ENCODE measurements at regions not wholly inside any gene's neighbourhood (a gene's known extent, or its start where the extent isn't known, plus 50 kb on each side); places are given as distances from the start of the nearest gene placed in this dataset.
A peak's percentile ranks its signal among the peaks of the same experiment; 100 is the strongest.

- Mint-ChIP-seq H3K9me3 (peaks cover 28% of the 10 kb centered on the region), H3K27ac (no peak overlapping the region), H3K4me1 (no peaks in the 10 kb centered on the region), H3K4me3 (no peak overlapping the region), H3K27me3 (ENCODE audit: low read depth) (peaks cover 3% of the 10 kb centered on the region), H3K36me3 (ENCODE audit: low read depth) (peaks cover 13% of the 10 kb centered on the region)
- no peak for TF ChIP-seq CTCF (IDR thresholded peaks at IDR 0.05; ENCODE audit: unreplicated experiment in 3 of 3)
Observed at GRCh38 chr5:123787136-123787535, 275.2 kb downstream of the CSNK1G3 start.

GRCh38 chr5:123786411-123786810 lies 274.4 kb downstream of the CSNK1G3 start:
- Mint-ChIP-seq H3K4me1 (no peaks in the 10 kb centered on the region), H3K36me3 (ENCODE audit: low read depth) (peaks cover 13% of the 10 kb centered on the region), H3K27me3 (ENCODE audit: low read depth) (peaks cover 3% of the 10 kb centered on the region), H3K9me3 (peaks cover 28% of the 10 kb centered on the region), H3K27ac (peak overlapping the region in 1 of 3 experiments; percentile 55), H3K4me3 (no peak overlapping the region)
- no peak for TF ChIP-seq CTCF (IDR thresholded peaks at IDR 0.05; ENCODE audit: unreplicated experiment in 3 of 3)

GRCh38 chr5:123785162-123786071 lies 273.4 kb downstream of the CSNK1G3 start:
- peaks cover 3% of the 10 kb centered on the region for H3K27me3 Mint-ChIP-seq (ENCODE audit: low read depth)
- peaks cover 28% of the 10 kb centered on the region for H3K9me3 Mint-ChIP-seq
- TF ChIP-seq CTCF (IDR thresholded peaks at IDR 0.05; ENCODE audit: unreplicated experiment in 3 of 3): no peak
- peaks cover 13% of the 10 kb centered on the region for H3K36me3 Mint-ChIP-seq (ENCODE audit: low read depth)
- no peaks in the 10 kb centered on the region for H3K4me1 Mint-ChIP-seq
- peak overlapping the region in 1 of 3 experiments; percentile 70 for H3K27ac Mint-ChIP-seq
- H3K4me3 Mint-ChIP-seq: peak overlapping the region; percentile 6 to 76 (median 71)

GRCh38 chr5:123783421-123783820 lies 271.4 kb downstream of the CSNK1G3 start:
- Mint-ChIP-seq H3K27me3 (ENCODE audit: low read depth) (peaks cover 3% of the 10 kb centered on the region), H3K4me3 (no peak overlapping the region), H3K27ac (no peak overlapping the region), H3K9me3 (peaks cover 14% of the 10 kb centered on the region), H3K36me3 (ENCODE audit: low read depth) (peaks cover under 1% of the 10 kb centered on the region), H3K4me1 (no peaks in the 10 kb centered on the region)
- no peak for TF ChIP-seq CTCF (IDR thresholded peaks at IDR 0.05; ENCODE audit: unreplicated experiment in 3 of 3)

- Mint-ChIP-seq H3K9me3 (peaks cover 5% of the 10 kb centered on the region), H3K27ac (no peak overlapping the region), H3K4me1 (peaks cover 3% of the 10 kb centered on the region)
Observed at GRCh38 chr5:123778641-123779040, 266.7 kb downstream of the CSNK1G3 start.

More at GRCh38 chr5:123778641-123779040, 266.7 kb downstream of the CSNK1G3 start:
- no peaks in the 10 kb centered on the region for H3K27me3 Mint-ChIP-seq (ENCODE audit: low read depth)
- H3K36me3 Mint-ChIP-seq (ENCODE audit: low read depth): no peaks in the 10 kb centered on the region
- TF ChIP-seq CTCF (IDR thresholded peaks at IDR 0.05; ENCODE audit: unreplicated experiment in 3 of 3): no peak
- no peak overlapping the region for H3K4me3 Mint-ChIP-seq

Data from nephron (organoid).